GM19467 (cell line): ENCODE measurements at regions not wholly inside any gene's neighbourhood (a gene's known extent, or its start where the extent isn't known, plus 50 kb on each side); places are given as distances from the start of the nearest gene placed in this dataset.
A peak's percentile ranks its signal among the peaks of the same experiment; 100 is the strongest.

Experiments used
- ATAC-seq: cut with Tn5 transposase; IDR thresholded peaks from one replicate; pipeline ENCODE4 v1.9.1; 2021; ENCODE audit warnings: mild to moderate bottlenecking, moderate library complexity; ENCODE audit not compliant: unreplicated experiment

GRCh38 chr13:40069173-40070044 is 413.9 kb downstream of the COG6 start:
- peak; percentile 69 for ATAC-seq

- no peak for ATAC-seq
Measured at GRCh38 chr13:40070357-40070756, 414.9 kb downstream of the COG6 start.

GRCh38 chr13:40072663-40073120 is 417.2 kb downstream of the COG6 start:
- no peak for ATAC-seq

GRCh38 chr13:40074338-40074737 is 418.9 kb downstream of the COG6 start:
- no peak for ATAC-seq

GRCh38 chr13:40075281-40075680 is 419.8 kb downstream of the COG6 start:
- no peak for ATAC-seq

- no peak for ATAC-seq
Measured at GRCh38 chr13:40076765-40077362, 421.4 kb downstream of the COG6 start.

- ATAC-seq: no peak
Measured at GRCh38 chr13:40077396-40078027, 422.1 kb downstream of the COG6 start.

- no peak for ATAC-seq
Measured at GRCh38 chr13:40079721-40080120, 424.3 kb downstream of the COG6 start.

GRCh38 chr13:40080676-40081075 is 425.2 kb downstream of the COG6 start:
- no peak for ATAC-seq

- no peak for ATAC-seq
Measured at GRCh38 chr13:40082639-40083038, 427.2 kb downstream of the COG6 start.

GRCh38 chr13:40083841-40084240 is 428.4 kb downstream of the COG6 start:
- no peak for ATAC-seq

GRCh38 chr13:40084934-40085333 is 429.5 kb downstream of the COG6 start:
- no peak for ATAC-seq

- ATAC-seq: no peak
Measured at GRCh38 chr13:40087091-40088002, 431.9 kb downstream of the COG6 start.

GRCh38 chr13:40094056-40094455 is 438.6 kb downstream of the COG6 start:
- ATAC-seq: no peak

GRCh38 chr13:40095695-40096356 is 440.4 kb downstream of the COG6 start:
- ATAC-seq: no peak

GRCh38 chr13:40096357-40096901 is 441.0 kb downstream of the COG6 start:
- no peak for ATAC-seq

GRCh38 chr13:40098246-40098645 is 442.8 kb downstream of the COG6 start:
- no peak for ATAC-seq

GRCh38 chr13:40101708-40102359 is 446.4 kb downstream of the COG6 start:
- ATAC-seq: peak; percentile 82

GRCh38 chr13:40102360-40102727 is 446.9 kb downstream of the COG6 start:
- peak; percentile 26 for ATAC-seq
